Mammary epithelial cell (primary cell): ENCODE measurements at regions not wholly inside any gene's neighbourhood (a gene's known extent, or its start where the extent isn't known, plus 50 kb on each side); places are given as distances from the start of the nearest gene placed in this dataset.
A peak's percentile ranks its signal among the peaks of the same experiment; 100 is the strongest.

Experiments used
- CTCF ChIP-seq, 2 donors: IDR thresholded peaks in 1 of 2; conservative IDR thresholded peaks in 1 of 2; 2 replicates each; pipeline ENCODE4 v1.5.1; 2011 to 2012; ENCODE audit warnings: inconsistent platforms in 2 of 2, low read length in 2 of 2, mild to moderate bottlenecking in 2 of 2, control low read depth in 1 of 2, low read depth in 1 of 2; ENCODE audit not compliant: insufficient read depth in 1 of 2; ENCODE audit errors: extremely low read depth in 1 of 2
- EZH2 ChIP-seq: IDR thresholded peaks from 2 replicates; pipeline ENCODE4 v1.6.1; 2012; ENCODE audit warnings: low read length, inconsistent platforms, borderline replicate concordance

- peak; percentile 39 to 52 for TF ChIP-seq CTCF (conservative IDR thresholded peaks at IDR 0.05 in 1 of 2, IDR thresholded peaks at IDR 0.05 in 1 of 2; ENCODE audit: extremely low read depth in 1 of 2, insufficient read depth in 1 of 2, low read depth in 1 of 2, low read length in 2 of 2)
- no peak for TF ChIP-seq EZH2
Observed at GRCh38 chr7:106462365-106462859, 177.6 kb upstream of the NAMPT start.
